Stomach (tissue), 4 donors: ENCODE measurements at regions not wholly inside any gene's neighbourhood (a gene's known extent, or its start where the extent isn't known, plus 50 kb on each side); places are given as distances from the start of the nearest gene placed in this dataset.

Experiments
- CTCF ChIP-seq, 7 experiments: fragments of 450-650 bp in 4 of 7; fragments of 200-600 bp in 3 of 7; sonication (generic) in 3 of 7; IDR thresholded peaks; one replicate each; pipeline ENCODE4 v1.5.1; 2016 to 2019; ENCODE audit warnings: antibody characterized with exemption in 7 of 7, control low read depth in 2 of 7, mild to moderate bottlenecking in 1 of 7
- POLR2A ChIP-seq, 4 donors: fragments of 450-650 bp; IDR thresholded peaks; one replicate each; pipeline ENCODE4 v1.6.1; 2016; ENCODE audit warnings: antibody characterized with exemption in 4 of 4, control low read depth in 2 of 4, mild to moderate bottlenecking in 1 of 4, moderate library complexity in 1 of 4

GRCh38 chr12:78712834-78713481 is 151.6 kb upstream of the SYT1 start:
- TF ChIP-seq CTCF (IDR thresholded peaks at IDR 0.05) (no peak), POLR2A (IDR thresholded peaks at IDR 0.05) (no peak)
